NT2/D1 (cell line): ENCODE measurements at regions not wholly inside any gene's neighbourhood (a gene's known extent, or its start where the extent isn't known, plus 50 kb on each side); places are given as distances from the start of the nearest gene placed in this dataset.

Experiments used
- SUZ12 ChIP-seq: IDR thresholded peaks from 2 replicates; pipeline ENCODE4 v1.6.1; 2011; ENCODE audit not compliant: insufficient read length, insufficient read depth; ENCODE audit errors: extremely low read depth
- YY1 ChIP-seq: IDR thresholded peaks from 2 replicates; pipeline ENCODE4 v1.6.1; 2011; ENCODE audit not compliant: insufficient read length, insufficient read depth
- ZNF274 ChIP-seq: IDR thresholded peaks from 2 replicates; pipeline ENCODE4 v1.6.1; 2011; ENCODE audit warnings: mild to moderate bottlenecking, low read depth, low read length

DNA sequence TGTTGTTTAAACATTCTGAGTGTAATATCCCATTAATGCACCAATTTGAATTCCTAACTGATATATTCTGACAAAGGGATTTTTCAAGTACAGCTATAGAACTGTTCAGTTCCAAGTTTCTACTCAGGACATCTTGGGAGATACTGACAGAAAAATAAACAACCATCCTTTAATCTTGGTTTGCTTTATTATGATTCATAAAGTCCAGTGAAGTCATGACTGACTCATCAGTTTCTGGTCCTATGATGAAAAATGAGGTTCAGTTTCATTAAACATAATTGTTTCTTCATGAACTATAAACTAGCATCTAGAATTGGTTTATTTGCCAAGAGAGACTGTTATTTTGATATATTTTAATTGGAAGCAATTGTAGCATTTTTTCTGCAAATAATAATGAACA, 896.2 kb downstream of the CCDC85A start:
- no peak for TF ChIP-seq YY1
- no peak for TF ChIP-seq SUZ12
- TF ChIP-seq ZNF274, result no peak
